GM18909 (cell line): ENCODE measurements at regions not wholly inside any gene's neighbourhood (a gene's known extent, or its start where the extent isn't known, plus 50 kb on each side); places are given as distances from the start of the nearest gene placed in this dataset.

ENCODE experiments used
- ATAC-seq: cut with Tn5 transposase; IDR thresholded peaks from one replicate; pipeline ENCODE4 v1.9.1; 2021; ENCODE audit warnings: mild to moderate bottlenecking; ENCODE audit not compliant: unreplicated experiment, poor library complexity

DNA sequence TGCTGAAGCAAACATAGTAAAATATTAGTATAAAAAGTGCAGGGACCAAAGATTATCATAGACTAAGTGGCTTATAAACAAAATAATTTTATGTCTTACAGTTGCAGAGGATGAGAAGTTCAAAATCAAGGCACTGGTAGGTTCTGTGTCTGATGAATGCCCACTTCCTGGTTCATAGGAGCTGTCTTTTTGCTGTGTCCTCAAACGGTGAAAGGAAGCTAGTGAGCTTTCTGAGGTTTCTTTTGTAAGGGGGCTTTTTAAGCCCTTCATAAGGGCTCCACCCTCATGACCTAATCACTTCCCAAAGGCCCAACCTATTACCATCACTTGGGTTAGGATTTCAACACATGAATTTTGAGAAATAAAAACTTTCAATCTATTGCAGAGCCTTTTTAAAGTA lies 946.7 kb upstream of the ACVR2A start:
- ATAC-seq: no peak

DNA sequence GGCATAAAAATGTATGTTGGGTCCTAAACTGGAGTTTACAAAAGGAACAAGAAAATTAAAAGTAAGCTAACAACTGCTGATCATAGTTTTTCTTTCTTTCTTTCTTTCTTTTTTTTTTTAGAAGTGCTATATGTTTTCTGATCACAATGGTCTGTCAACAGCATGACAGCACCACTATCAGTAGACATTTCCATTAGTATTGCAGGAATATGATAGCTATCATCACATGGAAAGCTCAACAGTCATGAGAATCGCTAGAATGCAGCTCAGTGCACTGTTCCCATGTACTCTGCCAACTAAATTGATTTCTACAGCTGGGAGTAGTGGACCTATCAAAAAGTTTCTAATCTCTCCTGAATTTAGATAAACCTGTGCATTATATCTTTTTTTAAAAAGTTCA lies 950.3 kb upstream of the ACVR2A start:
- no peak for ATAC-seq

DNA sequence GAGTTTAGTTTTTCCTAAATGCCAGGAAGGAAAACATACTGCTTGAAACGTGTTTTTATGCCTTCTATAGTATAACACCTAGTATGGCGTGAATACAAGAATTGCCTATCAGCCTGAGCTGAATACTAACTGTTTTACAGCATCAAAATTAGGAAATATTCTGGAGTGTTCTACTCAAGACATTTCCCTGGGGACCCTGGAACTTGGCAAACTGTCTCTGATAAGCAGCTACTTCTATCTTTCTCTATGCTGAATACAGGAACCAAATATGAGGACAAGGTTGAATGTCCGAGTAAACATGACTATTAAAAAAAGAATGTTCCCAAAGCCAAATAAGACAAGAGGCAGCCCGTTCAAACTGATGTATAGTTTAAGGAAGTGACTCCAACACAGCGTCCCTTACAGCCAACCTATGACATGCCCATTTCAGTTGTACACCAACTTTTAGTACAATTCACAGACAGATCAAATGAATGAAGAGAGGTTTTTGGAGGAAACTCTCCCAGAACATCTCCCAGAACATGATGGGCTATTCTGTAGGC lies 951.3 kb upstream of the ACVR2A start:
- no peak for ATAC-seq

DNA sequence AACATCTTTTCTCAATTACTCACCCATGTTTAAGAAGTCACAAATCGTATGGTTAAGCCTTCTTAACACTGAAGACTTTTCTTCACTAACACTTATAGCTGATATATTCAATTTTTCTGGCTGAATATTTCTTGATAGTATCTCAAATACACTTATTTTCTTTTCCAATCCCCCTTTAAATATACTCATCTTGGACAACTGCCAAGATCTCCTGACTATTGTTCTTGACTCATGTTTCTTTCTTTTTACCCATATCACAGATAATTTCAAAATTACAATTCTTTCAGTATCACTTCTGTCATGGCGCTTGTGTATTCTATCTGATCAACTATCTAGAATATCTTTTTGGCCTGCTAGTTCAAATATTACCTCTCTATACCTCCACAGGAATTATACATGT lies 954.3 kb upstream of the ACVR2A start:
- no peak for ATAC-seq

DNA sequence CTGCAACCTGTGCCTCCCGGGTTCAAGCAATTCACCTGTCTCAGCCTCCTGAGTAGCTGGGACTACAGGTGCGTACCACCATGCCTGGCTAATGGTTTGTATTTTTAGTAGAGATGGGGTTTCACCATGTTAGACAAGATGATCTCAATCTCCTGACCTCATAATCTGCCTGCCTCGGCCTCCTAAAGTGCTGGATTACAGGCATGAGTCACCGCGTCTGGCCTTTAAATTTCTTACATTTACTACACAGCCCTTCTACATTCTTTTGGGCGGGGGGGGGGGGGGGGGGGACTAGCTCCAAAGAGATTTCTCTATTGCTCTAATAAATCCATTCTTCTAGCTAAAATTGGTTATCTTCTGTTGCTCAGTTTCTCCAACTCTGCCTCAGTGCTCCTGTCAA lies 964.9 kb upstream of the ACVR2A start:
- no peak for ATAC-seq

DNA sequence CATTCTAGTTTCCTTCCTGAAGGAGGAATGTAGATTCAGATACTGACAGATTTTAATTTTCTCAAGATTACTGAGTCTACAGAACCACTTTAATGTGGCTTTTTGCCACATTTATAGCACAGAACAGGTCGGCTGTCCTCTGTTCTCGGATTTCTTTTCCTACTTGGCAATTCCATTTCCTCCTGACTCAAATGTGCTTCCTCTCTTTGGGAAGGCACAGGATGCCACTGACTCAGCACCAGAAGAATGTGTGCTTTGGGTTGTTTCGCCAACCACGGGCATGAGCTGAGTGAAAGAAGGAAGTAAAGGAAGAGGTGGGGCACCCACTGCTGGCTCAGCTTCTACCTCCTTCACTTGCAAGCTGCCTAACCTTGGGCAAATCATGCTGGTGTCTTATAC lies 970.6 kb upstream of the ACVR2A start:
- ATAC-seq: no peak

DNA sequence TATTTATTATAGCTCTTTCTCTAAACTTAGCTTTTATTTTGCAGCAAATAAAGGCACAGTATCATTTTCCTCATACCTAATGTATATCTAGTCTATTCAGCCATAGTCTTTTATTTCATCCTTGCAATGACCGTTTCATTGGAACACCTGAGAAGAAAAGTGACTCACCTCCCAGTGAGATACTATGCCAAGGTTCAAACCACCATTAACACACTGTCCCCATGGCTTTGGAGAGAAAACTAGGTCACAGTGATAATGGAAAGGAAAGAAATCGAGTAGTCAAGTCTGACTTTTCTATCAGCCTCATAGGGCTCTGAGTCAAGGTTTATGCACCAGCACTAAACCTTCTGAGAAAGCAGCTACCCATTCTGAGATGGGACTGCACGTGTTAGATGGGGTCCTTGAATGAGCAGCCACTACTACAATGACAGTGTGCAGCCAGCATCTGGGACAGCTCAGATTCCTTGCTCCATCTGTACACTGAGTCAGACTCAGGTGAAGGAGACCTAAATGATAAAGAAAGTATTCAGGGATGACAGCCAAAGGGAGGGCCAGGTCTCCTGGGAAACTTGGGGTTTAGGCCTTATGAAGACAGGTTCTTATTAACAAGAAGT lies 971.1 kb upstream of the ACVR2A start:
- no peak for ATAC-seq

DNA sequence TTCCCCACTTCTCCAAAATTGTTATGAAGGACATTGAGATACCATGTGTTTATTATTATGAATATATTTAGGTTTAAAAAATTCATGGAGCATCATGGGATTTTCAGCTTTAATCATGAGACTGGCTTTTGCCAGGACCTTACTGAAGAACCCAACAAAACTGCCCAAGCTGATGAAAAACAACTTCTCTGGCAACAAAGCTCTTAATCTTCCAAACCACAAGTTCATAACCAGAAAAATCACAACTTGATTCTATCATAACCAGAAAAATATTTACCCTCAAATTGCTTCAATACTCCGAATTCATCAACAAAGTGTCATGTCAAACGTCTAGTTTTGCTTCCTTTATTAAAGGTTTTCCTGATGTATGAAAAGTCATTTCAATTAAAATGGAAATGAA lies 971.8 kb upstream of the ACVR2A start:
- no peak for ATAC-seq

DNA sequence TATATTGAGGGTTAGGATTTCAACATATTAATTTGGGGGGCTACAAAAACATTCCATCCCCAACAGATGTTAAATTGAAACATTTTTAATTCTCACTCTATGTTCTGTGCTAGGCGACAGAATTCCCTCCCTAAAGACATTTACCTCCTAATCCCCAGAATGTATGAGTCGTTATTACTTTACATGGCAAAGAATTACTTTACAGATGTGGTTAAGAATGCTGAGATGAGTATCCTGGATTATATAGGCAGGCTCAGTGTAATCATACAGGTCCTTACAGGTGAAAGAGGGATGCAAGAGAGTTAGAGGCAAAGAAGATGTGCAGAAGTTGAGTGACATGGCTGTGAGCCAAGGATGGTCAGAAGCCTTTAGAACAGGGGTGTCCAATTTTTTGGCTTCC lies 974.1 kb upstream of the ACVR2A start:
- no peak for ATAC-seq

DNA sequence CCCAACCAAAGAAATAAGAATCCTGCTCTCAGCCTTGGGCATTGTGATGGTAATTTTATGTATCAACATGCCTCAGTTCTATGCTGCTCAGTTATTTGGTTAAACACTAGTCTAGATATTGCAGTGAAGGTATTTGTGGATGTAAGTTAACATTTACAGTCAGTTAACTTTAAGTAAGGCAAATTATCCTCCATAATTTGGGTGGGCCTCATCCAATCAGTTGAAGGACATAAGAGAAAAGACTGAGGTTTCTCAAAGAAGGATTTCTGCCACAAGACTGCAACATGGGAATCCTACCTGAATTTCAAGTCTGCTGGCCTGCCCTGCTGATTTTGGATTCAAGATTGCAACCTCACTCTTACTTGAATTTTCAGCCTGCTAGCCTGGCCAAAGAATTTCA lies 975.5 kb upstream of the ACVR2A start:
- ATAC-seq: no peak

DNA sequence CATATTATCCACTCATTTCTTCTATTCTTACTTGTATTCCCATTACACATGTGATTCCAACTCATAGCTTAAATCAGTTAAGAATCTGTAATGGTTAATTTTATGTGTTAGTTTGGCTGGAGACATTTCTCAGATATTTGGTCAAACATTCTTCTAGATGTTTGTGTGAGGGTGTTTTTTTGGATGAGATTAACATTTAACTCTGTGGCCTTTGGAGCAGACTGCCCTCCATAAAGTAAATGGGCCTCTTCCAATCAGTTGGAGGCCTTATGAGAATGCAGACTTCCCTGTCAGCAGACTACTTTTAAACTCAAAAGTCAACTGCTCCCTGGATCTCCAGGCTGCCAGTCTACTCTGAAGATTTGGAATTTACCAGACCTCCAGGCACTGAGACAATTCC lies 976.8 kb upstream of the ACVR2A start:
- no peak for ATAC-seq

DNA sequence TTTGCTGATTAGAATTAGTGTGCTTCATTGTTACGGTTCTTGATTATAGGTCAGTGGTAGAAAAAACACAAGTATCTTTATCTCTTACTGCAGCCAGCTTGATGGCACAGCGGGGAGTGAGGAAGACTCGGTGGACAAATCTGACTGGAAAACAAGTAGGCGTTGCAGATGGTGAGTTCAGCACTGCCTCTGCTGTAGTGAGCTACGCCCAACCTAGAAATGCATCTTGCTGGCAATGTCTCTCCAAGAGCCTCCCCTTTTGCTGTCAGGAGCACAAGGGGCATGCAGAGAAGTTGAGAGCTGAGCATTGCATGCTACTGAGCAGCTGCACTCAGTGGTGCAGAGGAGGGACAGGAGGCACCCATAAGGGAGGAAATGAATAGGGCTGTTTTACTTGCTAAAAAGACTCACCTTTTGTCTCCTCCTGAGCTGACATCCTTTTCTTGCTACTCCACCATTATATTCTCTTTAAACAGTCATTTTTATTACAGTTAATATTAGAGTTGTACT lies 977.3 kb upstream of the ACVR2A start:
- ATAC-seq: no peak

DNA sequence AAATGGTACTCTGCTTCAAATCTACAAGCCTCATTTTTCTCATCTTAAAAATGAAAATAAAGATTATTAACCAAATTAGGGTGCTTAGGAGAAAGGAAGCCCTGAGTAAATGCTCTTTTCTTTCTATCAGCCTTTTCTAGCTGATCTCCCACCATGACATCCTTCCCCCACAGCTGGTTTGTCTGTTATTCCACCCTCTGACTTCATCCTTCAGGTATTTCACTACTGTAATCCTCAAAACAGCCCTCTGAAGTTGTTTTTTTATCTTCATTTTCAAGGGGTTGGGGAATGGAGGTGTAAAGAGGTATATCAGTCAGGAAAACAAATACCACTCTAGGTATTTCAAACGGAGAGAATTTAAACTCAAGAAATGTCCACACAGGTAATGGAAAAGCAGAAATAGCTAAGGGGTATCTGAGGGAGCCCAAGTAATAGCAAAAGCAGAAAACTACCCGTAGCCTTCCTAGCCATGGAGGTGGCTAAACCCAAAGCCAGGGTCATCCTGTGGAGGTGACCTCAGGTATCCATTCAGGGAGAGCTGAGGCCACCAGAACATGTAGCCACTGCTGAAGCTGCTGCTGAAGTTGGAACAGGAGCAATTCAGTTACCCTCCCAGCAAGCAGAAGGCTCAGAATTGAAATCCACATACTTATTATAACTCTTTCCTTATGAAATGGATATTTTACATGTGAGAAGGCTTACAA lies 990.9 kb upstream of the ACVR2A start:
- ATAC-seq: no peak

DNA sequence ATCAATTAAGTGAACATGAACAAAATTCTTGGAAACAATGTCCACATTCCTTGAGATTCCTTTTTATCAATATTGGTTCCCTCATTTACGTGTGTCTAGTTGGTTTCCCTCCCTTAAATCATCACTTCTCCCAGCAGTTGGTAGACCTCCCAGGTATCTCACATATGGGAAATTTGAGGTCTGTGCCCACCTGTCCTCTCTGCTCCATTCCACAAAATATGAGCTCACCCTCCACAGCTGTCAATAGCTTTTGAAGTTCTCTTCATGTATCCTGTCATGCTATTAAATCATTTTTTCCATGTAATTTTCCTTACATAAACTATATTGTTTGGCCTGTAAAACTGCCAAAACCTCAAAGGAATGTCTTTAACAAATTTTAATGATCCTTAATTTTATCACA lies 992.2 kb upstream of the ACVR2A start:
- ATAC-seq: no peak

DNA sequence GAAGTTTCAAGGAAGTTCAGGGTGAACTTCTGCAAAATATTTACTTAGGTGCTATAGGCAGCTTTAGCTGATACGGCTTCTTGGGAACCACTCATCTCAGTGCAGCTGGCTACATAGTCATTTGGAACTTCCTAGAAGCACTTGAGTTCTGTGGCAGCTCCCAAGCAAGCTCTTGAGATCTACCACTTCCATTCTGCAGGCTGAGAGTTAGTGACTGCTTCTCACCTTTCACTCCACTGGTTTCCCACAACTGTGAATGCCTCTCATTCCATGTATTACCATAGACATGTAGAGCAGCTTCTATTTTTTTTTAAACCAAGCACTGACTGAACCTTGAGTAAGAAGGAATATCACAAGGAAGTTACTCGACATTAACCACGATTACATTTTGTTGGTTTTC lies 994.1 kb upstream of the ACVR2A start:
- ATAC-seq: no peak

DNA sequence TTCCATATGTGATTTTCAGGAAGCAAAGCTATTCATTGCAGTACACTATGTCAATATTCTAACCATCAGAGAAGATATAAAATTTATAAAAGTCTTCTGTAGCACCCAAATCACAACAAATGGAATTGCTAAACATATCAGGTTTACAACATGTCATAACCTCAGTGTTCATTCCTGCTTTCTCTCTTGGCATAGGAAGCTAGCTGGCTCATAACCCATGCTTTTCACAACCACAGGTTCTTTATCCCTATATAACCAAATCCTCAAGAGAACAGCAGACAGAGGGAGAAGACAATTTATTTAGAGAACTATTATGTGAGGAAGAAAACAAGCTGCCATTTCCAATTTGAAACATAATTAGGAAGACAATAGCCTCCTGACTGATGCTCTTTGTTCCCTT lies 997.0 kb upstream of the ACVR2A start:
- no peak for ATAC-seq

DNA sequence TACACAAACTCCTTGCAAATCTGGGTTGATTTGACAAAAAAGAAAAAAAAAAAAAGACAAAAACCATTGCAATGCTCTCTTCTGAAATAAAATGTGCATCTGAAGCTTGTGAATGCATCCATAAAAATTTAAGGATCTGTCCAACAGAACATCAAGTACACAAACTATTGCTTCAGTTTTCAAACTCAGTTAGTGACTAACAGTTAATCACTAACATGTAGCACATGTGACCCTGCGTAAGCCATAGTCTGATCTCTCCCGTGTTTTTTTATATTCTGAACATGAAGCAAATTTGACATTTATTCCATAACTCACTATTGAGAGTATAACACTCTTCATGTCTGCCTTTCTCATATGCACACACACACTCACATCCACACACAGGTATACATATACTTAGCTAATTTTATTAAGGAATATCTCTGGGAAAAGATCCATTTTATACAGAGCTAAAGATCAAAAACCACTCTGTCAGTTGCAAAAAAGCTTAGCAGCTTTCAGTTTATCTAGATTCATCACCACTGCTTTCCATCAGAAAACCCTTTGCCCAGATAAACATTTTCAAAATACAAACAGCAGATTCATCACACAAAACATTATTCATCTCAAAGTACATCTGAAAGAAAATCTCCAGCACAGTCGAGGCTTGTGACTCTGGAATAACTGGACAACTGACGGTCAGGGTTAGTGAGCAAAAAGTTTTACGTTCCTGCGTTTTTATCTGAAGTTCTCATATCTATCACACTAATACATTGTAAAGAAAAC lies 1000.4 kb upstream of the ACVR2A start:
- no peak for ATAC-seq

DNA sequence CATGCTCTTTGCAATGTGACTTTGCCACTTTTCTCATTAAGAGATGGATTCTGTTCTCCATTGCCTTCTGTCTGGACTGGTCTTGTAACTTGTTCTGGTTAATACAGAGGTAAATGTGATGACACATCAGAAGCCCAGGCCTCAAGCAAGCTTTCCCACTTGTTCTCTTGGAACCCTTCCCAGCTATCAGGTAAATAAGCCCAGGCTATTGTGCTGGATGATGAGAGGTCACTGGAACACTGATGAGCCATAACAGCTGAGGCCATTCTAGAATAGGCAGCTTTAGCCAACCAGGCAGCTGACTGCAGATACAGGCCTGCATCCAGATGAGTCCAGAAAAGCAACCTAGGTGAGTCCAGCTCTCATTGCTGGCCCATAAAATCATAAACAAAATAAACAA lies 1007.0 kb upstream of the ACVR2A start:
- ATAC-seq: no peak

DNA sequence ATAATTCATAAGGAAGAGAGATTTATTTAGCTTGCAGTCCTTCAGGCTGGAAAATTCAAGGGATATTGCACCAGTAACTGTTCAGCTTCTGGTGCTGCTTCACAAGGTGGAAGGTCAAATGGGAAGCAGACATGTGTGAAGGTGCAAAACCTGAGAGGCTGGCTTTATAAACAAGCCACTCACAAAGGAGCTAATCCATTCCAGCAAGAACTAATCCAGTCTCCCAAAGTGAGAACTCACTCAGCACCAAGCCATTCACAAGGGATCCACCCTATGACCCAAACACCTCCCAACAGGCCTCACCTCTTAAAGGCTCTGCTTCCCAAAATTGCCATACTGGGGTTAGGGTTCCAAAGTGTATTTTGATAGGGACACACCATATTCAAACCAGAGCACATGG lies 1018.4 kb upstream of the ACVR2A start:
- ATAC-seq: no peak

DNA sequence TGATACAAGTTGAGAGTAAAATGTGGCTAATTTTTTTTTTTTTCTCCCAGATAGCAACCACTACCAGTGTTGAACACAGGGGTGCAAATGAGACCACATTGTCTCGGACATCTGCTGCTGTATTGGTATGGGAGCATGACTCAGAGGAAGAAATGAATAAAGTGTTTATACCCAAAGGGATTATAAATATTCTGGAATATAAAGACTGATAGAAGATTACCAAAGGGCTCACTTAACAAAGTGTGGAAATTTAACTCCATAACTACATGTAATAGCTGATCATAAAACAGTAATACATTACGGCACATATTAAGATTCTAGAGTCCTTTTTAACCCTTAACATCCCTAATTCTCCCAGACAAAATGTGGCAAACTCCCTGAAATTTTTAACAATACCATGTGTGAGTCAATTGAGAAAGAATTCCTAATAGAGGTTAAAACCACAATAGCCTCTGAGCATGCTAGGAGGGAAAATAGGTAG lies 1023.0 kb upstream of the ACVR2A start:
- no peak for ATAC-seq

DNA sequence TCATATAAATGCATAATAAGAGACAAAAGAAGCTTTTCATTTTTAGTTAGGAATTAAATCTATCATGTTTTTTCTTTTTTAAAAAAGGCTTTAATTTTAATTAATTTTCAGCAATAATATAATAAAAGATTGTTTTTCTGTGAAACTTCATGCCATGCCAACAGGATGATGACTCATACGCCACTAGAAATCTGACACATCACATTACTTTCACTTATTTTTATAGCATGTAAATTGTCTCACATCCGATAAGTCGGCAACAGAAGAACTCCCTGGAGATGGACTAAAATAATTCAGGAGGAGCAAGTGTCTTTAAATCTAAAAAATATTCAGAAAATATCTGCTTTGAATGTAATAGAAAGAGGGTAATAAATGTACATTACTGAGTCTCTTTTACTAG lies 1024.2 kb upstream of the ACVR2A start:
- no peak for ATAC-seq
